ENCODE measurements at regions not wholly inside any gene's neighbourhood (a gene's known extent, or its start where the extent isn't known, plus 50 kb on each side); places are given as distances from the start of the nearest gene placed in this dataset.
A peak's percentile ranks its signal among the peaks of the same experiment; 100 is the strongest.

DNA sequence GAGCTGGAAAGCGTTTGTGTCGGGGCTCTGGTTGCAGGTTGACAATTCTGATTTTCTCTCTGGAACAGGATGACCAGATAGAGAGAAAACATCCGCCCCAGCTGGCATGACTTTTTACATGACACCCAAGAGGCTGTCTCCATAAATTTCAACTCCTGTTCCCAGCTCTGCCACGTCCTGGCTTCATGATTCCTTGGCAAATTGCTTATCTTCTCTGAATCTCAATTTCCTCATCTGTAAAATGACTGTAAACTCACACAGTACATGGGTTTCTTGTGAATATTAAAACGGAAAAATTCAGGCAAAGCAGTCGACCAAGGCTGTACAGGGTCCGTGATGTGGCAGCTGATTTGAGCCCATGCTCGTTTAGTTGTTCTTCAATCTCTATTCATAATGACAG is 572.7 kb downstream of the AJAP1 start:
- no peak overlapping the region for H3K9ac ChIP-seq (ENCODE audit: low read length)
- peaks cover 57% of the 10 kb centered on the region for H3K27me3 ChIP-seq (ENCODE audit: control insufficient read depth, insufficient read depth, low read length)
- H3K9me3 ChIP-seq (ENCODE audit: control insufficient read depth, insufficient read depth, low read depth, low read length), result no peaks in the 10 kb centered on the region
- no peak overlapping the region for H3K27ac ChIP-seq (ENCODE audit: low read depth, low read length)
- H3K36me3 ChIP-seq (ENCODE audit: control insufficient read depth, insufficient read depth, low read length), result no peaks in the 10 kb centered on the region
- H3K4me3 ChIP-seq (ENCODE audit: low read depth, low read length), result no peak overlapping the region
- H3K4me1 ChIP-seq (ENCODE audit: control insufficient read depth, insufficient read depth, low read length), result peaks cover 23% of the 10 kb centered on the region

DNA sequence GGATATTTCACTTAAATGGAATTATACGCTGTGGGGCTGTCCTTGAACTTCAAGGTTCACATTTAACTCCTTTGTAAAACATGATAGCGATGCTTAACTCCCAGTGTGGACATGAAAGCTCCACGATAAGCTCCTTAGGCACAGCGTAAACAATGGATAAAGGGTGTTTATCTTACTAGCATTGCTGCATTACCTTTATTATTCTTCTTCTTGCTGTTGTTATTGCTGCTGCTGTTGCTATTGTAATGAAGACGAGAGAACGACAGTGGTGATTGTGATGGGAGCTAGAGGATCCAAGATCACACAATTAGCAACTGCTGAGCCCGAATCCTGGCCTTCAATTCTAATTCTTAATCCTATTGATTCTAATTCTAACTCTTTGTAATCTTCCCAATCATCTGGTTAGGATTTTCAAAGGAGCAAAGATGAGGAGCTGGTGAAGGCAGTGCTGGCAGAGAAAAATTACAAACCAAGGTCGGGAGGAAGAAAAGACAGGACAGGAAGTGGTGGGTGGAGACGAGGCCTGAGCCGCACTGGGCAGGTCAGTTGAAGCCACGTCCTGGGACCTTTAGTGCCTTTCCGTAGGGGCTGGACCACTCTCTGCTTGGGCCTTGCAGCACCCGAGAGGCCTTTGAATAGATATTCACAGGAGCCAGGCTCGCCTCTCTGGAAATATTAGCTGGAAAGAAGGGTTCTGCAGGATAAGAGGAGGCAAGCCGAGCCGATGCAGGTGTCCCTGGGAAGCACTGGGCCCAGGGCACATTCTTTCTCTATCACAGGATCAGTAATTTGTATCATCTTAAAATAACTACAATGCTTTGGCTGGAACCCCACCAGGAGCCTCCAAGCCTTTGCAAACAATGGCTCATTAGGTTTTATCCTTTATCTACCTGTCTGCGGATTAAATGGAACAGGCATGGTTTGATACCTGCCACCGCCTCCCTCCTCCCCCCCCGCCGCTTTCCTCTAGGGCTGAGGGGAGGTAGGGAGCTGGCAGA is 571.6 kb downstream of the AJAP1 start:
- no peaks in the 10 kb centered on the region for H3K36me3 ChIP-seq (ENCODE audit: control insufficient read depth, insufficient read depth, low read length)
- peaks cover 68% of the 10 kb centered on the region for H3K27me3 ChIP-seq (ENCODE audit: control insufficient read depth, insufficient read depth, low read length)
- no peak overlapping the region for H3K9ac ChIP-seq (ENCODE audit: low read length)
- no peaks in the 10 kb centered on the region for H3K9me3 ChIP-seq (ENCODE audit: control insufficient read depth, insufficient read depth, low read depth, low read length)
- peaks cover 23% of the 10 kb centered on the region for H3K4me1 ChIP-seq (ENCODE audit: control insufficient read depth, insufficient read depth, low read length)
- H3K27ac ChIP-seq (ENCODE audit: low read depth, low read length), result 0 out of 2 replicates have a peak overlapping the region, but pooled peaks have one; percentile 7
- H3K4me3 ChIP-seq (ENCODE audit: low read depth, low read length), result peak overlapping the region; percentile 25

DNA sequence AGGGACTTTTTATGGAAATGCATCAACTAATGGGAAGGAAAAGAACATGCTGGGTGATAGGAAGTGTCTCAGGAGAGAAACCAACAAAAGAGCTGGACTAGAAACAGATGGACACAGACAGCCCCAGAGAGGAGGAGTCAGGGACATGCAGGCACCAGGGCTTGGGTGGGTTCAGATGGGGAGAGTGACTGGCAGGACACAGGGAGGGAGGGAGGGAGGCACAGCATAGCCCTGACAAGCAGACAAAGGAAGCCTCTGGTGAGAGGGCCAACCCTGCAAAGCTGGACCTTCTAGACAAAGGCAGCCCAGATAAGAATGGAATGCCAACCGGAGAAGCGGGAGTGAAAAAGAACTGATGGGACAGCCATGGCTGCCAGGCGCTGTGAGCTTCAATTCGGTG is 568.8 kb downstream of the AJAP1 start:
- Histone ChIP-seq H3K9ac (ENCODE audit: low read length) (no peak overlapping the region), H3K9me3 (ENCODE audit: control insufficient read depth, insufficient read depth, low read depth, low read length) (no peaks in the 10 kb centered on the region), H3K36me3 (ENCODE audit: control insufficient read depth, insufficient read depth, low read length) (no peaks in the 10 kb centered on the region), H3K27me3 (ENCODE audit: control insufficient read depth, insufficient read depth, low read length) (peaks cover 84% of the 10 kb centered on the region), H3K4me1 (ENCODE audit: control insufficient read depth, insufficient read depth, low read length) (peaks cover 23% of the 10 kb centered on the region), H3K27ac (ENCODE audit: low read depth, low read length) (no peak overlapping the region), H3K4me3 (ENCODE audit: low read depth, low read length) (no peak overlapping the region)

DNA sequence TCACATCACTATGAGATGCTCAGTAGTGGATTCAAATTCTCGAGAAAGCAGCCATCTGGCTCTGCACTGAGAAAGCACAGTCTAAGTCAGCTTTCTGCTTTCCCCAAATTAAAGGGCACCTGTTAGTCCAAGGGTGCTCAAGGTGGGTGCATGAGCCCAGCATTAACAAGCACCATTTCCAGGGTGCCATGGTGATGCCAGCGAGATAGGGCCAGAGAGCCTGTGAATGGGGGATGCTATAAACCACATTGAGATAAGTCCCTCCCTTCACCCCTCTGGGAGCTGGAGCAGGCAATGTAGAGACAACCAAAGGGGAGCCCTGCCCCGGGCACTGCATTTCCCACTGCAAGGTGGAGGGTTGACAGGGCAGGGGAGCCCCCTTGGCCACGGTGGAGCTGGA is 568.2 kb downstream of the AJAP1 start:
- H3K9me3 ChIP-seq (ENCODE audit: control insufficient read depth, insufficient read depth, low read depth, low read length), result no peaks in the 10 kb centered on the region
- no peak overlapping the region for H3K4me3 ChIP-seq (ENCODE audit: low read depth, low read length)
- no peak overlapping the region for H3K27ac ChIP-seq (ENCODE audit: low read depth, low read length)
- H3K36me3 ChIP-seq (ENCODE audit: control insufficient read depth, insufficient read depth, low read length), result no peaks in the 10 kb centered on the region
- H3K27me3 ChIP-seq (ENCODE audit: control insufficient read depth, insufficient read depth, low read length), result peaks cover 78% of the 10 kb centered on the region
- peaks cover 23% of the 10 kb centered on the region for H3K4me1 ChIP-seq (ENCODE audit: control insufficient read depth, insufficient read depth, low read length)
- no peak overlapping the region for H3K9ac ChIP-seq (ENCODE audit: low read length)

DNA sequence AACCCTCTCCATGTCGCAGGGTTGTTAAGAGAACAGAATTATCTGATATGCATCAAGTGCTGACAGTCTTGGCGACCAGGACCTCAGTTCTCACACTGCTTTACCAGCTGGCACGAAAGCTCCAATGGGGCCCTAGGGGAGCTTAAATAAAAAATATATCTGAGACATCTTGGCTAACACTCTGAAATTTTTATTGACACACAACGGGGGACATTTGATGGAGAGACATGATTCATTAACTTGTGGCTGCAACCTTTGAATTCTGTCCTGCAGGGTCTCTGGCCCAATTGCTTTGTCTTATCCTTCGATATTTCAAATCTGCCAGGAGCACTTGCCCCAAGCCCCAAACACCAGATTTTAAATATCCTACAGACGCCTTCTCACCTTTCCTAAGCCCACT is 567.0 kb downstream of the AJAP1 start:
- no peaks in the 10 kb centered on the region for H3K36me3 ChIP-seq (ENCODE audit: control insufficient read depth, insufficient read depth, low read length)
- peaks cover 15% of the 10 kb centered on the region for H3K4me1 ChIP-seq (ENCODE audit: control insufficient read depth, insufficient read depth, low read length)
- no peak overlapping the region for H3K4me3 ChIP-seq (ENCODE audit: low read depth, low read length)
- peaks cover 71% of the 10 kb centered on the region for H3K27me3 ChIP-seq (ENCODE audit: control insufficient read depth, insufficient read depth, low read length)
- no peak overlapping the region for H3K27ac ChIP-seq (ENCODE audit: low read depth, low read length)
- no peak overlapping the region for H3K9ac ChIP-seq (ENCODE audit: low read length)
- H3K9me3 ChIP-seq (ENCODE audit: control insufficient read depth, insufficient read depth, low read depth, low read length), result 0 out of 2 replicates have a peak, but pooled peaks cover 3% of the 10 kb centered on the region

DNA sequence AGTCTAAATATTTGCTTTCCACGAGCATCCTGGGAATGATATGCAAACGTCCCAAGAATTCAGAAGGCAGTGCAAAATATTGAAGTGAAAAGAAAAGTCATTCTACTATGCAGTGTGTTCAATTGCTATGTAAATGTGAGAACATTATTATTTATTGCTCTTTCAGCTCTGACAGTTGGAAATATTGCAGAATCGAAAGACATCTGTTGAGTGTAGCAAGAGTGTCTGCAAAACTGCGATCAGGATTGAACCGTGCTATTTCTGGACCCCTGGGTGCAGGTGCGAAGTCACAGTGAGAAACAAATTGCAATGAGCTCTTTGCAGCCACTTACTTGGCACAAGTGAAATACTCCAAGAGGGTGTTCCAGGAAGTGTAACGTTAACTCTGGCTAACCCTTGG is 566.4 kb downstream of the AJAP1 start:
- Histone ChIP-seq H3K36me3 (ENCODE audit: control insufficient read depth, insufficient read depth, low read length) (no peaks in the 10 kb centered on the region), H3K27me3 (ENCODE audit: control insufficient read depth, insufficient read depth, low read length) (peaks cover 68% of the 10 kb centered on the region), H3K9ac (ENCODE audit: low read length) (no peak overlapping the region), H3K4me3 (ENCODE audit: low read depth, low read length) (no peak overlapping the region), H3K9me3 (ENCODE audit: control insufficient read depth, insufficient read depth, low read depth, low read length) (0 out of 2 replicates have a peak, but pooled peaks cover 3% of the 10 kb centered on the region), H3K4me1 (ENCODE audit: control insufficient read depth, insufficient read depth, low read length) (peaks cover 9% of the 10 kb centered on the region), H3K27ac (ENCODE audit: low read depth, low read length) (no peak overlapping the region)

DNA sequence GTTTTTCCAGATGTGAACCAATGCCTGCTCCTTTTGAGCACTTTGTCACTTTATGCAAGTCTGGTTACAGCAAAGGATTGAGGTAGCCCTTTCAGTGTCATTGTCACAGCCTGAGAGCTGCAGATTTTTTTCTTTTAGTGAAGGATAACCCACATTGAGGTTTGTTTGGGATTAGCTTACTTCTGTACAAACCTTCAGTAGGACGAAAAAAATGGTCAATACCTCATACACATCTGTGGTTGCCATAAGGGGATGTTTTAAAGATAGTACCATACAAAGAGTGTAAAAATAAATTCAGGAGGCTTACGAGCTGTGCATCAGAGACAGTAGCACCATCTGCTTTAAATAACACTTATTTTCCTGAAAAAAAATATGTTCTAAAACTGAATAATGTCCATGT is 566.0 kb downstream of the AJAP1 start:
- peaks cover 6% of the 10 kb centered on the region for H3K4me1 ChIP-seq (ENCODE audit: control insufficient read depth, insufficient read depth, low read length)
- no peak overlapping the region for H3K9ac ChIP-seq (ENCODE audit: low read length)
- no peaks in the 10 kb centered on the region for H3K36me3 ChIP-seq (ENCODE audit: control insufficient read depth, insufficient read depth, low read length)
- H3K9me3 ChIP-seq (ENCODE audit: control insufficient read depth, insufficient read depth, low read depth, low read length), result 0 out of 2 replicates have a peak, but pooled peaks cover 3% of the 10 kb centered on the region
- no peak overlapping the region for H3K4me3 ChIP-seq (ENCODE audit: low read depth, low read length)
- peaks cover 66% of the 10 kb centered on the region for H3K27me3 ChIP-seq (ENCODE audit: control insufficient read depth, insufficient read depth, low read length)
- H3K27ac ChIP-seq (ENCODE audit: low read depth, low read length), result no peak overlapping the region

DNA sequence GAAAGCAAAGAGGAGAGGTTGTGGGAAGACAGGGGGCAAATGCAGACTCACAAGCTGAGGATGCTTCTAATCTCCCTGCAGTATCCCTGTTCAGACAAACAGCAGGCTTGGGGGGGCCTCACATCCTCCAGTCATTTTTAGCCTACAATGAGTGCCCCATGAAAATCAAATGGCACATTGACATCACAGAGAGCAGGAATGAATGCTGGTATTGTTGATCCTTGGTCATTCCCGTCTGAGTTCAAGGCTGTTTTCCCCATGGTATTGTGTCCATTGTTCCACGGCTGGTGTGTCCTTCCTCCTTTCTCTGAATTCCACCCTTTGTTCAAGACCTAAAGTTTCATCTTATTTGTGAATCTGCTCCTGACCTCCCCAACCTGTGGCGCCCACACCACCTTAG is 545.6 kb downstream of the AJAP1 start:
- H3K9me3 ChIP-seq (ENCODE audit: control insufficient read depth, insufficient read depth, low read depth, low read length), result no peaks in the 10 kb centered on the region; the same call in 1 of the 2 replicates
- no peak overlapping the region for H3K4me3 ChIP-seq (ENCODE audit: low read depth, low read length)
- no peak overlapping the region for H3K9ac ChIP-seq (ENCODE audit: low read length)
- H3K27me3 ChIP-seq (ENCODE audit: control insufficient read depth, insufficient read depth, low read length), result peaks cover 2% of the 10 kb centered on the region; the same call in 1 of the 2 replicates
- no peaks in the 10 kb centered on the region for H3K36me3 ChIP-seq (ENCODE audit: control insufficient read depth, insufficient read depth, low read length)
- H3K4me1 ChIP-seq (ENCODE audit: control insufficient read depth, insufficient read depth, low read length), result 0 out of 2 replicates have a peak, but pooled peaks cover 3% of the 10 kb centered on the region
- no peak overlapping the region for H3K27ac ChIP-seq (ENCODE audit: low read depth, low read length)

DNA sequence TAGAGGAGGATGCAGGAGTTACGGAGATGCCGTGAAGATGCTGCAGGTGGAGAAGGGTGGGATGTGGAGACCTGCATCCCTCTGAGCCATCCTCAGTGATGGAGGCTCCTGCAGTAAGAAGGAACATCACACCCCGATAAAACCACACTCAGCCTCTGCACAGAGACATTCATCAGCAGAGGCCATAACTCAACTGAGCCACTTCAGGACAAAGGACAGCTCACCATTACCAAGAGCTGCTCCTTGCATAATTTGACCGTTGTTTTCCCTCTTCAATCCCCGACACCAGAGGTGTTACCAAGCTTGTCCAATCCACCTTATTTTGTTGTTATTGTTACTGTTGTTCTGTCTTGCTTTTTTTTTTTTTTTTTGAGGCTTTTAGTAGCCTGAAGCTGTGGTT is 543.9 kb downstream of the AJAP1 start:
- H3K27ac ChIP-seq (ENCODE audit: low read depth, low read length), result no peak overlapping the region
- 0 out of 2 replicates have a peak, but pooled peaks cover 3% of the 10 kb centered on the region for H3K4me1 ChIP-seq (ENCODE audit: control insufficient read depth, insufficient read depth, low read length)
- no peak overlapping the region for H3K4me3 ChIP-seq (ENCODE audit: low read depth, low read length)
- H3K36me3 ChIP-seq (ENCODE audit: control insufficient read depth, insufficient read depth, low read length), result no peaks in the 10 kb centered on the region
- H3K27me3 ChIP-seq (ENCODE audit: control insufficient read depth, insufficient read depth, low read length), result peaks cover 2% of the 10 kb centered on the region; the same call in 1 of the 2 replicates
- H3K9ac ChIP-seq (ENCODE audit: low read length), result no peak overlapping the region
- H3K9me3 ChIP-seq (ENCODE audit: control insufficient read depth, insufficient read depth, low read depth, low read length), result no peaks in the 10 kb centered on the region; the same call in 1 of the 2 replicates

DNA sequence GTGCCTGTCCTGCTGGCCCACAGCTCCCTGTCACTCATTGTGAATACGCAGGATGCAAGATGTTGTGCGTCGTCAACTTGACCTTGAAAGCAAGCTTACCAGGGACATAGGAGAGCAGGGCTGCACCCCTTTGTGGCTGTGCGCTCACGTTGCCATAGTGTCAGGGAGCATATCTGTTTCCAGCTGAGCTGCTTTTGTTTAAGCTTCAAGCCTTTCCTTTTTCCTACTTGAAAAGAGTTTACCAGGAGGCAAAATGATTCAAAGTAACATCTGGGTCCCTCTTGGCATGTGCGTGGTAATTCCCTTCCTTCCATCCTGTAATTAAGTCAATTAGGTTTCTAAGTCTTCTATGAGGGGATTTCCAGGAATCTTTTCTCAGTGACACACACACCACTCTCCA is 537.1 kb downstream of the AJAP1 start:
- no peak overlapping the region for H3K9ac ChIP-seq (ENCODE audit: low read length)
- no peak overlapping the region for H3K4me3 ChIP-seq (ENCODE audit: low read depth, low read length)
- H3K36me3 ChIP-seq (ENCODE audit: control insufficient read depth, insufficient read depth, low read length), result no peaks in the 10 kb centered on the region
- no peaks in the 10 kb centered on the region for H3K9me3 ChIP-seq (ENCODE audit: control insufficient read depth, insufficient read depth, low read depth, low read length)
- no peak overlapping the region for H3K27ac ChIP-seq (ENCODE audit: low read depth, low read length)
- H3K4me1 ChIP-seq (ENCODE audit: control insufficient read depth, insufficient read depth, low read length), result no peaks in the 10 kb centered on the region
- peaks cover 4% of the 10 kb centered on the region; the same call in 1 of the 2 replicates for H3K27me3 ChIP-seq (ENCODE audit: control insufficient read depth, insufficient read depth, low read length)

DNA sequence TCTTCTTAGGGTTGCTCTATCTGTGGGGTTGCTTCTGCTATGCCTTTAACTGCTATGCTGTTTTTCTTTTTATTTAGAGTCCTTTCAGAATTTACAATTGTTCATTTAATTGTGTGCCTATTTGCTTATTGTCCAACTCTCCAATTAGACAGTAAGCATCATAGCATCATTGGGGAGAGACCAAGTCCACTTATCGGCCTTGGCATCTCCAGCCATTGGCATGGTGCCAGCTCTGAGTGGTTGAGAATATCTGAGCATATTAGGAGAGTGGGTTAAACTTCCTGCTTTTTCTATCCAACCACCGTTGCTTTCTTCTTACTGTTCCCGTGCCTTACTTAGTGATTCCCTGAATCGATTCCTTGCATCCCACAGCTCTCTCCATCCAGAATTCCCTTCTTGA is 535.0 kb downstream of the AJAP1 start:
- Histone ChIP-seq H3K9ac (ENCODE audit: low read length) (no peak overlapping the region), H3K4me1 (ENCODE audit: control insufficient read depth, insufficient read depth, low read length) (no peaks in the 10 kb centered on the region), H3K9me3 (ENCODE audit: control insufficient read depth, insufficient read depth, low read depth, low read length) (no peaks in the 10 kb centered on the region), H3K36me3 (ENCODE audit: control insufficient read depth, insufficient read depth, low read length) (no peaks in the 10 kb centered on the region), H3K4me3 (ENCODE audit: low read depth, low read length) (no peak overlapping the region), H3K27me3 (ENCODE audit: control insufficient read depth, insufficient read depth, low read length) (peaks cover 4% of the 10 kb centered on the region; the same call in 1 of the 2 replicates), H3K27ac (ENCODE audit: low read depth, low read length) (no peak overlapping the region)

Data from HUES6 (cell line).